ENCODE measurements at regions not wholly inside any gene's neighbourhood (a gene's known extent, or its start where the extent isn't known, plus 50 kb on each side); places are given as distances from the start of the nearest gene placed in this dataset.

GRCh38 chr3:22262386-22262785, 511.4 kb upstream of the ZNF385D start:
- Histone ChIP-seq H3K4me2 (no peak overlapping the region), H3K4me3 (no peak overlapping the region), H3K27ac (no peak overlapping the region), H3K4me1 (no peaks in the 10 kb centered on the region), H3K9me3 (no peaks in the 10 kb centered on the region)
- ChIA-PET CTCF (no interaction called here), POLR2A (no interaction called here)
- DNase-seq (ENCODE audit: low read depth in 1 of 2, low spot score in 1 of 2) (no peak), ATAC-seq (no peak), FAIRE-seq (no peak)
- WGBS (ENCODE audit: missing lambda C conversion rate), result 4% methylated on average over 2 of the region's 2 CpGs
- TF ChIP-seq BHLHE40 (IDR thresholded peaks at IDR 0.05; ENCODE audit: low read depth, low read length), result no peak
- no peak for TF ChIP-seq KDM5A (IDR thresholded peaks at IDR 0.05)
- TF ChIP-seq RFX5 (IDR thresholded peaks at IDR 0.05), result no peak
- no peak for TF ChIP-seq NFE2L2 (conservative IDR thresholded peaks at IDR 0.05; ENCODE audit: low read length)
- no peak for TF ChIP-seq TFCP2L1 (CRISPR knock-in tag; IDR thresholded peaks at IDR 0.05)
- no peak for TF ChIP-seq EHF (CRISPR knock-in tag; IDR thresholded peaks at IDR 0.05)
- no peak for TF ChIP-seq CBX8 (IDR thresholded peaks at IDR 0.05)
- no peak for TF ChIP-seq KDM1A (IDR thresholded peaks at IDR 0.05; ENCODE audit: low read depth)
- no peak for TF ChIP-seq RAD21 (conservative IDR thresholded peaks at IDR 0.05 in 1 of 2, IDR thresholded peaks at IDR 0.05 in 1 of 2)
- no peak for TF ChIP-seq ZSCAN20 (CRISPR knock-in tag; IDR thresholded peaks at IDR 0.05)
- TF ChIP-seq ZFP36 (IDR thresholded peaks at IDR 0.05; ENCODE audit: borderline replicate concordance, partially characterized antibody), result no peak
- TF ChIP-seq FOSB (CRISPR knock-in tag; IDR thresholded peaks at IDR 0.05), result no peak
- no peak for TF ChIP-seq GATA3 (IDR thresholded peaks at IDR 0.05; ENCODE audit: borderline replicate concordance)
- no peak for TF ChIP-seq HEYL (CRISPR knock-in tag; IDR thresholded peaks at IDR 0.05)
- TF ChIP-seq ELK1 (IDR thresholded peaks at IDR 0.05; ENCODE audit: low read depth, low read length), result no peak
- no peak for TF ChIP-seq MYC (IDR thresholded peaks at IDR 0.05; ENCODE audit: borderline replicate concordance, low read length)
- no peak for TF ChIP-seq RARB (CRISPR knock-in tag; IDR thresholded peaks at IDR 0.05)
- no peak for TF ChIP-seq SREBF2 (IDR thresholded peaks at IDR 0.05)
- TF ChIP-seq HOXB5 (CRISPR knock-in tag; IDR thresholded peaks at IDR 0.05), result no peak
- no peak for TF ChIP-seq EP300 (IDR thresholded peaks at IDR 0.05)

GRCh38 chr3:22263042-22263441, 512.0 kb upstream of the ZNF385D start:
- TF ChIP-seq MAZ (IDR thresholded peaks at IDR 0.05; ENCODE audit: borderline replicate concordance, low read depth, low read length), result no peak
- TF ChIP-seq TFCP2L1 (CRISPR knock-in tag; IDR thresholded peaks at IDR 0.05), result no peak
- no peak for TF ChIP-seq JUN (IDR thresholded peaks at IDR 0.05)
- TF ChIP-seq ESRRA (IDR thresholded peaks at IDR 0.05; ENCODE audit: borderline replicate concordance, low read length), result no peak
- no peak for TF ChIP-seq NR3C1 (IDR thresholded peaks at IDR 0.05)
- TF ChIP-seq FOSB (CRISPR knock-in tag; IDR thresholded peaks at IDR 0.05), result no peak
- no peak for TF ChIP-seq REST (IDR thresholded peaks at IDR 0.05)
- no peak for TF ChIP-seq ATOH8 (CRISPR knock-in tag; IDR thresholded peaks at IDR 0.05; ENCODE audit: low read depth)
- TF ChIP-seq HDAC2 (IDR thresholded peaks at IDR 0.05), result no peak
- TF ChIP-seq EHF (CRISPR knock-in tag; IDR thresholded peaks at IDR 0.05), result no peak
- TF ChIP-seq ZSCAN20 (CRISPR knock-in tag; IDR thresholded peaks at IDR 0.05), result no peak
- TF ChIP-seq MAX (IDR thresholded peaks at IDR 0.05), result no peak
- TF ChIP-seq SREBF2 (IDR thresholded peaks at IDR 0.05), result no peak
- ChIA-PET POLR2A (no interaction called here), CTCF (no interaction called here)
- DNase-seq (ENCODE audit: low read depth in 1 of 2, low spot score in 1 of 2) (no peak), ATAC-seq (no peak; a peak in 1 of 6 replicates), FAIRE-seq (no peak)
- Histone ChIP-seq H3K4me1 (no peaks in the 10 kb centered on the region), H3K9me3 (no peaks in the 10 kb centered on the region), H3K4me2 (no peak overlapping the region), H3K4me3 (no peak overlapping the region), H3K27ac (no peak overlapping the region)
- WGBS (ENCODE audit: missing lambda C conversion rate), result 32% methylated on average over 2 of the region's 2 CpGs
